ENCODE measurements at regions not wholly inside any gene's neighbourhood (a gene's known extent, or its start where the extent isn't known, plus 50 kb on each side); places are given as distances from the start of the nearest gene placed in this dataset.

GRCh38 chr2:221675201-221675908 lies 103.3 kb upstream of the EPHA4 start:
- DNase-seq, result no peak

- DNase-seq, result no peak
These were observed 102.3 kb upstream of the EPHA4 start for GRCh38 chr2:221674446-221674845.

- DNase-seq, result no peak
These were observed 101.1 kb upstream of the EPHA4 start for GRCh38 chr2:221673248-221673647.

- DNase-seq, result no peak
These were observed 99.4 kb upstream of the EPHA4 start for GRCh38 chr2:221671515-221671914.

- no peak for DNase-seq
These were observed 90.7 kb upstream of the EPHA4 start for GRCh38 chr2:221662689-221663391.

GRCh38 chr2:221657806-221658205 lies 85.7 kb upstream of the EPHA4 start:
- DNase-seq, result no peak

- no peak for DNase-seq
These were observed 83.2 kb upstream of the EPHA4 start for GRCh38 chr2:221655300-221655699.

GRCh38 chr2:221653182-221653581 lies 81.1 kb upstream of the EPHA4 start:
- no peak for DNase-seq

- DNase-seq, result no peak
These were observed 77.1 kb upstream of the EPHA4 start for GRCh38 chr2:221649051-221649775.

- no peak for DNase-seq
These were observed 70.3 kb upstream of the EPHA4 start for GRCh38 chr2:221642447-221642846.

GRCh38 chr2:221641181-221641871 lies 69.2 kb upstream of the EPHA4 start:
- DNase-seq, result no peak

- DNase-seq, result no peak
These were observed 68.6 kb upstream of the EPHA4 start for GRCh38 chr2:221640686-221641085.

- DNase-seq, result no peak
These were observed 65.7 kb upstream of the EPHA4 start for GRCh38 chr2:221637851-221638250.

- DNase-seq, result no peak
These were observed 63.8 kb upstream of the EPHA4 start for GRCh38 chr2:221635949-221636348.

GRCh38 chr2:221629468-221629867 lies 57.4 kb upstream of the EPHA4 start:
- DNase-seq, result no peak

GRCh38 chr2:221624475-221624874 lies 52.4 kb upstream of the EPHA4 start:
- no peak for DNase-seq
